ENCODE measurements at regions not wholly inside any gene's neighbourhood (a gene's known extent, or its start where the extent isn't known, plus 50 kb on each side); places are given as distances from the start of the nearest gene placed in this dataset.

DNA sequence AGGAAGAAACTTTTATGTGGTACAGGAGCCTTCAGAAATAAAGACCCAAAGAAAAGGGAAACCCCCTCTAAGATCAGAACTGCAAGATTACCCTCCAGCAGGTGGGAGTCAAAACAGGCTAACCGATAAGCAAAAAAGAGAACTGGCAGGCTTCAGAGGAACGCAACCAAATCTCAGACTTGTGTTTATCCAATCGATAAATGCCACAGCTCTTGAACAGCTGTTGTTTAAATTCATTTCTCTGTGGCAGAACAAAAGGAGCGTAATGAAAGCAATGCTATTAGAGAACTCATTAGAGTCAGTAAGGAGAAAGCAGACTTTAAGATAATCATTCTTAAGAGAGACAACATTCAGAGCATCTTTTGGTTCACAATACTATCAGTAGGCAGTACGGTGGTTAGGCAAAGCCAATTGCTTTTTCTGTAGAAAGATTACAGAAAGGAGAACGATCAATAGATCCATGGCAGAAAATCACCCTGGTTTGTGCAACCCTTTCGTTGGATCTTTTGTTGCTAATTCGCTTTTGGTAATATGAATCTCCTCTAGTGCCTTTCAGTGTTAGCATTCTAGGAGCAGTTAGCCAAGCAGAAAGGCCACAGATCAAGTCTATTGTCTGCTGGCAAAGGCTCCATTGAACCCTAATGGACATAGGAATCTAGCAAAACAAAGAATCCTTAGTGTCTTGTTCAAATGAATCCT is 476.4 kb upstream of the CHST9 start:
- no peaks in the 10 kb centered on the region for H3K27me3 ChIP-seq (ENCODE audit: low read depth, low read length)
- no peak overlapping the region for H3K27ac ChIP-seq (ENCODE audit: low read length)
- H3K36me3 ChIP-seq (ENCODE audit: control insufficient read depth in 1 of 2, insufficient read depth in 2 of 2, low read length in 2 of 2): no peaks in the 10 kb centered on the region
- no peak overlapping the region for H3K4me3 ChIP-seq (ENCODE audit: low read depth in 1 of 2, low read length in 2 of 2)
- no peaks in the 10 kb centered on the region for H3K4me1 ChIP-seq (ENCODE audit: control insufficient read depth in 1 of 2, insufficient read depth in 2 of 2, low read length in 2 of 2)
- no peaks in the 10 kb centered on the region for H3K9me3 ChIP-seq (ENCODE audit: control insufficient read depth in 1 of 2, low read length in 2 of 2)

GRCh38 chr18:27656905-27657304 is 471.8 kb upstream of the CHST9 start:
- H3K4me3 ChIP-seq (ENCODE audit: low read depth in 1 of 2, low read length in 2 of 2): no peak overlapping the region

GRCh38 chr18:27656167-27656778 is 471.2 kb upstream of the CHST9 start:
- no peak overlapping the region for H3K4me3 ChIP-seq (ENCODE audit: low read depth in 1 of 2, low read length in 2 of 2)
- no peak overlapping the region for H3K27ac ChIP-seq (ENCODE audit: low read length)
- no peaks in the 10 kb centered on the region for H3K27me3 ChIP-seq (ENCODE audit: low read depth, low read length)
- H3K36me3 ChIP-seq (ENCODE audit: control insufficient read depth in 1 of 2, insufficient read depth in 2 of 2, low read length in 2 of 2): no peaks in the 10 kb centered on the region
- H3K4me1 ChIP-seq (ENCODE audit: control insufficient read depth in 1 of 2, insufficient read depth in 2 of 2, low read length in 2 of 2): no peaks in the 10 kb centered on the region
- H3K9me3 ChIP-seq (ENCODE audit: control insufficient read depth in 1 of 2, low read length in 2 of 2): no peaks in the 10 kb centered on the region

More at GRCh38 chr18:27656905-27657304, 471.8 kb upstream of the CHST9 start:
- no peaks in the 10 kb centered on the region for H3K9me3 ChIP-seq (ENCODE audit: control insufficient read depth in 1 of 2, low read length in 2 of 2)
- H3K27ac ChIP-seq (ENCODE audit: low read length): no peak overlapping the region
- no peaks in the 10 kb centered on the region for H3K36me3 ChIP-seq (ENCODE audit: control insufficient read depth in 1 of 2, insufficient read depth in 2 of 2, low read length in 2 of 2)
- H3K4me1 ChIP-seq (ENCODE audit: control insufficient read depth in 1 of 2, insufficient read depth in 2 of 2, low read length in 2 of 2): no peaks in the 10 kb centered on the region
- H3K27me3 ChIP-seq (ENCODE audit: low read depth, low read length): no peaks in the 10 kb centered on the region

DNA sequence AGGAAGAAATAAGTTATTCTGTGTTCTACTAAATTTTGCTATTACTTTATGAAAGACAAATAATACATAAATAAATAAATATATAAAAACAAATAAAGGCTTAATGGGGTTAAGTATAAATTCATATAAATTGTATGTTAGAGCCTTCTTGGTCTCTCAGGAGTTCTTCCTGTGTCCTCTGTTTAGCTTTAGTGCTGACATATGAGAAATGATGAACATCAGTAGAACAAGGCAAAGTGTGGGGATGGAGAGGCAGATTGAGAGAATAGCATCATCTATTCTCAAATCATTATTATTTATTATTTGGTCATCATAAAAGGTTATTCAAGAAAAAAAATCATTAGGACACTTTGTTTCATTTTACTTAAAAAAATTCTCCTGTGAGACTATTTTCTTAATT is 468.1 kb upstream of the CHST9 start:
- Histone ChIP-seq H3K27me3 (ENCODE audit: low read depth, low read length) (no peaks in the 10 kb centered on the region), H3K4me1 (ENCODE audit: control insufficient read depth in 1 of 2, insufficient read depth in 2 of 2, low read length in 2 of 2) (no peaks in the 10 kb centered on the region), H3K4me3 (ENCODE audit: low read depth in 1 of 2, low read length in 2 of 2) (no peak overlapping the region), H3K36me3 (ENCODE audit: control insufficient read depth in 1 of 2, insufficient read depth in 2 of 2, low read length in 2 of 2) (no peaks in the 10 kb centered on the region), H3K27ac (ENCODE audit: low read length) (no peak overlapping the region), H3K9me3 (ENCODE audit: control insufficient read depth in 1 of 2, low read length in 2 of 2) (no peaks in the 10 kb centered on the region)

DNA sequence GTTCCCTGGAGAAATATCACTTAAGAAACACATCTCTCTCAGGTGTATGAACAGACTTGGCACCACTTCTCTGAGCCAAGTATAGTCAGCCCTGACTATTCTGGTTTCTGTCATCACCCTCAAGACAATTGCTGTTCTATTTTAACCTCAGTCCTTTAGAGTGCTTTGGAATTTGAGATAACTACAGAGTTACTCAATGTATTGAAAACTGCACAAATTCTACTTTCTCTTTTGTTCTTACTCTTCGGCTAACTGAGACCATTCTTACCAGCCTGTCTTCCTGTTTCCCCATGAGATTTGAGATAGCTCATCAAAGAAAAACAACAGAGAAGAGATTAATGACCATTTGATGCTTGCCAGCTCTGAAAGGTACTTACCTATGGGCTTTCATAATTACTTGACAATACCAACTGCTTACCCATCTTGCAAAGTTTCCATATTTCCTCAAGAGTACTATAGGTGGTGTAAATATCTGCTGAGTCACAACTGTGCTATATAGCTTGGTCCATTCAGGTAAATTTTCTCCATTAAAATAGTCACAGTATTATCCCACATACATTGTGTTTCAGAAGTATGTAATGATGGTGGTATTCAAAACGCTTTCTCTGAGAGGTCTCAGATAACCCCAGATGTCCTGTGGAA is 467.5 kb upstream of the CHST9 start:
- Histone ChIP-seq H3K4me3 (ENCODE audit: low read depth in 1 of 2, low read length in 2 of 2) (no peak overlapping the region), H3K9me3 (ENCODE audit: control insufficient read depth in 1 of 2, low read length in 2 of 2) (no peaks in the 10 kb centered on the region), H3K4me1 (ENCODE audit: control insufficient read depth in 1 of 2, insufficient read depth in 2 of 2, low read length in 2 of 2) (no peaks in the 10 kb centered on the region), H3K27ac (ENCODE audit: low read length) (no peak overlapping the region), H3K27me3 (ENCODE audit: low read depth, low read length) (no peaks in the 10 kb centered on the region), H3K36me3 (ENCODE audit: control insufficient read depth in 1 of 2, insufficient read depth in 2 of 2, low read length in 2 of 2) (no peaks in the 10 kb centered on the region)

DNA sequence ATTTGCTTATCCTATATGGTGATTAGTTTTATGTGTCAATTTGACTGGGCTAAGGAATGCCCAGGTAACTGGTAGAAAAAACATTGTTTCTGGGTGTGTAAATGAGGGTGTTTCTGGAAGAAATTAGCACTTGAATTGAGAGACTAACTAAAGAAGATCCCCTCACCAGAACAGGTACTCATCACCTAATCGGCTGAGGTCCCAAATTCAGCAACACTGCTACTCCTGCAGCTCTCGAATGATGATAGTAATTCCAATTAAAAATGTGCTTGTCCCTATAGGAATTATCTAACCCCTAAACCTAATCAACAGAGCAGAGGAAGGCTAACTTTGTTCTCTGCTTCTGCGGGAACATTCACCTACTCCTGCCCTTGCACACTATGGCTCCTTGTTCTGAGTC is 464.5 kb upstream of the CHST9 start:
- Histone ChIP-seq H3K27me3 (ENCODE audit: low read depth, low read length) (no peaks in the 10 kb centered on the region), H3K9me3 (ENCODE audit: control insufficient read depth in 1 of 2, low read length in 2 of 2) (no peaks in the 10 kb centered on the region), H3K36me3 (ENCODE audit: control insufficient read depth in 1 of 2, insufficient read depth in 2 of 2, low read length in 2 of 2) (no peaks in the 10 kb centered on the region), H3K27ac (ENCODE audit: low read length) (no peak overlapping the region), H3K4me1 (ENCODE audit: control insufficient read depth in 1 of 2, insufficient read depth in 2 of 2, low read length in 2 of 2) (no peaks in the 10 kb centered on the region), H3K4me3 (ENCODE audit: low read depth in 1 of 2, low read length in 2 of 2) (no peak overlapping the region)

GRCh38 chr18:27645929-27646328 is 460.8 kb upstream of the CHST9 start:
- no peak overlapping the region for H3K27ac ChIP-seq (ENCODE audit: low read length)
- no peaks in the 10 kb centered on the region for H3K27me3 ChIP-seq (ENCODE audit: low read depth, low read length)
- no peak overlapping the region for H3K4me3 ChIP-seq (ENCODE audit: low read depth in 1 of 2, low read length in 2 of 2)
- H3K9me3 ChIP-seq (ENCODE audit: control insufficient read depth in 1 of 2, low read length in 2 of 2): no peaks in the 10 kb centered on the region
- H3K36me3 ChIP-seq (ENCODE audit: control insufficient read depth in 1 of 2, insufficient read depth in 2 of 2, low read length in 2 of 2): no peaks in the 10 kb centered on the region
- H3K4me1 ChIP-seq (ENCODE audit: control insufficient read depth in 1 of 2, insufficient read depth in 2 of 2, low read length in 2 of 2): no peaks in the 10 kb centered on the region

DNA sequence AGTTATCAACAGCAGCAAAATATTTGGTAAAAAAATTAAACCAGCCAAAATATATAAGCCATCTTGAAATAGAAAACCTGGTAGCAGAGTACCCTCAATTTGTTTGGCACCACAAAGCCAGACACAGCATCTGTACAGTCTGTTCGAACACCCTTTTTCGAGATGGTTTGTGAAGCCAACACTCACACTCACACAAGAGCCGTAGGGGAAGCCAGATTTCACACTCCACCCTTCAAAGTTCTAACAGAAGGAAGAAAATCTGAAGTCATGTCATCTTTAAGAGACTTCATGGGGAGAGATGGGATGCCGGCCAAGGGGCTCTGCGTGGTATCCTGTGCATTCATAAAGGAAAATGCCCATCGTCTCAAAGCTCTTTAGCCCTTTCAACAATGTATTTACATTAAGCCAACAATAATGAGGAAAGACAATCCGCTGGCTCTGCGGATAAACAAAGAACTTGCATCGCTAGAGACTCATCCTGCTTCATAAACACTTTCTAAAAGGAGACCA is 451.5 kb upstream of the CHST9 start:
- Histone ChIP-seq H3K4me3 (ENCODE audit: low read depth in 1 of 2, low read length in 2 of 2) (no peak overlapping the region), H3K9me3 (ENCODE audit: control insufficient read depth in 1 of 2, low read length in 2 of 2) (no peaks in the 10 kb centered on the region), H3K27ac (ENCODE audit: low read length) (no peak overlapping the region), H3K4me1 (ENCODE audit: control insufficient read depth in 1 of 2, insufficient read depth in 2 of 2, low read length in 2 of 2) (no peaks in the 10 kb centered on the region), H3K36me3 (ENCODE audit: control insufficient read depth in 1 of 2, insufficient read depth in 2 of 2, low read length in 2 of 2) (no peaks in the 10 kb centered on the region), H3K27me3 (ENCODE audit: low read depth, low read length) (no peaks in the 10 kb centered on the region)

GRCh38 chr18:27632706-27633105 is 447.6 kb upstream of the CHST9 start:
- no peak overlapping the region for H3K4me3 ChIP-seq (ENCODE audit: low read depth in 1 of 2, low read length in 2 of 2)
- H3K9me3 ChIP-seq (ENCODE audit: control insufficient read depth in 1 of 2, low read length in 2 of 2): no peaks in the 10 kb centered on the region
- H3K4me1 ChIP-seq (ENCODE audit: control insufficient read depth in 1 of 2, insufficient read depth in 2 of 2, low read length in 2 of 2): no peaks in the 10 kb centered on the region
- H3K27me3 ChIP-seq (ENCODE audit: low read depth, low read length): no peaks in the 10 kb centered on the region
- H3K27ac ChIP-seq (ENCODE audit: low read length): no peak overlapping the region
- no peaks in the 10 kb centered on the region for H3K36me3 ChIP-seq (ENCODE audit: control insufficient read depth in 1 of 2, insufficient read depth in 2 of 2, low read length in 2 of 2)

- Histone ChIP-seq H3K36me3 (ENCODE audit: control insufficient read depth in 1 of 2, insufficient read depth in 2 of 2, low read length in 2 of 2) (no peaks in the 10 kb centered on the region), H3K9me3 (ENCODE audit: control insufficient read depth in 1 of 2, low read length in 2 of 2) (no peaks in the 10 kb centered on the region), H3K4me1 (ENCODE audit: control insufficient read depth in 1 of 2, insufficient read depth in 2 of 2, low read length in 2 of 2) (no peaks in the 10 kb centered on the region)
Observed at GRCh38 chr18:27627927-27628326, 442.8 kb upstream of the CHST9 start.

DNA sequence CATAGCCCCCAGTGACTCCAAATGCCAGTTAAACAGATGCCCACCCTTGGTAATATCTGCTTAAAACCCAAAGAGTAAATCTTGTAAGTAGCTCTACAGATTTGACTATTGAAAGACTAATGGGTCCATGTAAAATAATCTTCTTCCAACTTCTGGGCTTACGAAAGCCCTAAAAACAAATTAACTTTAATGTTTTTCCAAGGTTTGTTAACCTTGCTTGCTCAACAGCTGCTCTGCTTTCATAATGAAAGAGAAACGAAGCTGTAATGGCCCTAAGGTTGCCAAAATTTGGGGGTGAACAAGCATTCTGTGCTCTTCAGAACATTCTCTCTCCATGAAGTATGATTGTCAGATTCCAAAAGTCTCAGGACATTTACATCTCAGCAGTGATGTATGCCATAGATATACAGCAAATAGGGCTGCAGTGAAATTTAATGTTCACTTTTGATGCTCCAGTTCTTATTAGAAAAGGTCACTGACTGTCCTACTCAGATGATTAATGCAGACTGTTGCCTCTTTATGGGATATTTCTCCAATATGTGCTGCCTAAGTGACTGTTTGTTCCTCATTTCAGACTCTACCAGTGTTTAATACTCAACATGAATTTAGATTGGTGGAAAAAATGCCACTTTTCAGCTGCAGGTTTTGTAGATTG is 436.3 kb upstream of the CHST9 start:
- H3K9me3 ChIP-seq (ENCODE audit: control insufficient read depth in 1 of 2, low read length in 2 of 2): no peaks in the 10 kb centered on the region

More at GRCh38 chr18:27627927-27628326, 442.8 kb upstream of the CHST9 start:
- no peaks in the 10 kb centered on the region for H3K27me3 ChIP-seq (ENCODE audit: low read depth, low read length)
- H3K4me3 ChIP-seq (ENCODE audit: low read depth in 1 of 2, low read length in 2 of 2): no peak overlapping the region
- no peak overlapping the region for H3K27ac ChIP-seq (ENCODE audit: low read length)

More for the DNA sequence above, 436.3 kb upstream of the CHST9 start:
- Histone ChIP-seq H3K4me3 (ENCODE audit: low read depth in 1 of 2, low read length in 2 of 2) (no peak overlapping the region), H3K27ac (ENCODE audit: low read length) (no peak overlapping the region), H3K27me3 (ENCODE audit: low read depth, low read length) (no peaks in the 10 kb centered on the region), H3K4me1 (ENCODE audit: control insufficient read depth in 1 of 2, insufficient read depth in 2 of 2, low read length in 2 of 2) (no peaks in the 10 kb centered on the region), H3K36me3 (ENCODE audit: control insufficient read depth in 1 of 2, insufficient read depth in 2 of 2, low read length in 2 of 2) (no peaks in the 10 kb centered on the region)
